ENCODE measurements at regions not wholly inside any gene's neighbourhood (a gene's known extent, or its start where the extent isn't known, plus 50 kb on each side); places are given as distances from the start of the nearest gene placed in this dataset.
"Not testable (repeated sequence)": the region's sequence is repeated elsewhere in the genome, so short reads cannot be mapped to it uniquely, and the experiment has no call there.

GRCh38 chr3:170804078-170804477 lies 65.9 kb downstream of the RPL22L1 start:
- Mint-ChIP-seq H3K27ac (ENCODE audit: unreplicated experiment) (no peak overlapping the region), H3K4me1 (ENCODE audit: unreplicated experiment) (no peaks in the 10 kb centered on the region)

GRCh38 chr3:170802164-170803151 lies 67.5 kb downstream of the RPL22L1 start:
- H3K4me1 Mint-ChIP-seq (ENCODE audit: unreplicated experiment), result no peaks in the 10 kb centered on the region
- H3K4me3 Mint-ChIP-seq (ENCODE audit: unreplicated experiment), result no peak overlapping the region
- no peak for TF ChIP-seq CTCF (IDR thresholded peaks at IDR 0.05; ENCODE audit: unreplicated experiment)
- no peaks in the 10 kb centered on the region for H3K9me3 Mint-ChIP-seq (ENCODE audit: unreplicated experiment)
- no peak overlapping the region for H3K27ac Mint-ChIP-seq (ENCODE audit: unreplicated experiment)
- no peaks in the 10 kb centered on the region for H3K36me3 Mint-ChIP-seq (ENCODE audit: low read depth, unreplicated experiment)
- no peak for DNase-seq (ENCODE audit: low spot score)
- no peaks in the 10 kb centered on the region for H3K27me3 Mint-ChIP-seq (ENCODE audit: unreplicated experiment)

More at GRCh38 chr3:170804078-170804477, 65.9 kb downstream of the RPL22L1 start:
- Mint-ChIP-seq H3K4me3 (ENCODE audit: unreplicated experiment) (no peak overlapping the region), H3K36me3 (ENCODE audit: low read depth, unreplicated experiment) (no peaks in the 10 kb centered on the region), H3K9me3 (ENCODE audit: unreplicated experiment) (no peaks in the 10 kb centered on the region), H3K27me3 (ENCODE audit: unreplicated experiment) (no peaks in the 10 kb centered on the region)
- TF ChIP-seq CTCF (IDR thresholded peaks at IDR 0.05; ENCODE audit: unreplicated experiment), result no peak
- no peak for DNase-seq (ENCODE audit: low spot score)

- no peak for DNase-seq (ENCODE audit: low spot score)
- Mint-ChIP-seq H3K9me3 (ENCODE audit: unreplicated experiment) (no peaks in the 10 kb centered on the region), H3K27me3 (ENCODE audit: unreplicated experiment) (no peaks in the 10 kb centered on the region), H3K36me3 (ENCODE audit: low read depth, unreplicated experiment) (no peaks in the 10 kb centered on the region), H3K4me1 (ENCODE audit: unreplicated experiment) (no peaks in the 10 kb centered on the region), H3K4me3 (ENCODE audit: unreplicated experiment) (no peak overlapping the region), H3K27ac (ENCODE audit: unreplicated experiment) (no peak overlapping the region)
- no peak for TF ChIP-seq CTCF (IDR thresholded peaks at IDR 0.05; ENCODE audit: unreplicated experiment)
Observed at GRCh38 chr3:170801597-170801996, 68.4 kb downstream of the RPL22L1 start.

- H3K27me3 Mint-ChIP-seq (ENCODE audit: unreplicated experiment); H3K4me3 Mint-ChIP-seq (ENCODE audit: unreplicated experiment); H3K9me3 Mint-ChIP-seq (ENCODE audit: unreplicated experiment); H3K27ac Mint-ChIP-seq (ENCODE audit: unreplicated experiment); H3K36me3 Mint-ChIP-seq (ENCODE audit: low read depth, unreplicated experiment); H3K4me1 Mint-ChIP-seq (ENCODE audit: unreplicated experiment); DNase-seq (ENCODE audit: low spot score): not testable (repeated sequence)
Observed at GRCh38 chr3:170800275-170800674, 69.7 kb downstream of the RPL22L1 start.

- Mint-ChIP-seq H3K27ac (ENCODE audit: unreplicated experiment) (no peak overlapping the region), H3K27me3 (ENCODE audit: unreplicated experiment) (no peaks in the 10 kb centered on the region), H3K36me3 (ENCODE audit: low read depth, unreplicated experiment) (no peaks in the 10 kb centered on the region), H3K4me3 (ENCODE audit: unreplicated experiment) (no peak overlapping the region), H3K9me3 (ENCODE audit: unreplicated experiment) (no peaks in the 10 kb centered on the region), H3K4me1 (ENCODE audit: unreplicated experiment) (no peaks in the 10 kb centered on the region)
- TF ChIP-seq CTCF (IDR thresholded peaks at IDR 0.05; ENCODE audit: unreplicated experiment), result no peak
- no peak for DNase-seq (ENCODE audit: low spot score)
Observed at GRCh38 chr3:170799009-170799408, 71.0 kb downstream of the RPL22L1 start.

Data from endothelial cell (in vitro differentiated cells).